HG03097 (cell line): ENCODE measurements at regions not wholly inside any gene's neighbourhood (a gene's known extent, or its start where the extent isn't known, plus 50 kb on each side); places are given as distances from the start of the nearest gene placed in this dataset.
"Not testable (repeated sequence)": the region's sequence is repeated elsewhere in the genome, so short reads cannot be mapped to it uniquely, and the experiment has no call there.

Experiments
- ATAC-seq: cut with Tn5 transposase; IDR thresholded peaks from one replicate; pipeline ENCODE4 v1.9.1; 2021; ENCODE audit not compliant: unreplicated experiment, low FRiP score

- no peak for ATAC-seq
Measured at GRCh38 chr20:12913781-12914443, 94.9 kb upstream of the SPTLC3 start.

- ATAC-seq, result no peak
Measured at GRCh38 chr20:12914804-12915203, 94.0 kb upstream of the SPTLC3 start.

DNA sequence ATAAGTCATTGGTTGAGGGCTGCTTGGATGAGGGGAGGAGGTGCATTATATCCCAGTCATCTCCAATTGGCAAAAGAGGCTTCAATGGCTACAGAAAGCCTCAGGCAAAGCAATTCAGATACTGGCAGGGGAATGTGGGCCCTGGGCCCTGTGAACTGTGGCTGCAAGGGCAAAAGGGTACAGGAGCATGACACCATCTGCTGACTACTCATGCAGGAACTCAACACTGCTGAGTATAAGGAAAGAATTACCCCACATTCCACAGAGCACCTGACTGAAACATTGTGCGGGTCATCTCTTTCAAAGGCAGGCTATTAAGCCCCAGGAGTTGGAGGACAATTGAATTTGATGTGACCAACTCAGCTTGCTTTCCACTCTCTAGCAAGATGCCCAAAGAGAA is 92.1 kb upstream of the SPTLC3 start:
- no peak for ATAC-seq

GRCh38 chr20:12924126-12924525 is 84.6 kb upstream of the SPTLC3 start:
- ATAC-seq, result no peak

DNA sequence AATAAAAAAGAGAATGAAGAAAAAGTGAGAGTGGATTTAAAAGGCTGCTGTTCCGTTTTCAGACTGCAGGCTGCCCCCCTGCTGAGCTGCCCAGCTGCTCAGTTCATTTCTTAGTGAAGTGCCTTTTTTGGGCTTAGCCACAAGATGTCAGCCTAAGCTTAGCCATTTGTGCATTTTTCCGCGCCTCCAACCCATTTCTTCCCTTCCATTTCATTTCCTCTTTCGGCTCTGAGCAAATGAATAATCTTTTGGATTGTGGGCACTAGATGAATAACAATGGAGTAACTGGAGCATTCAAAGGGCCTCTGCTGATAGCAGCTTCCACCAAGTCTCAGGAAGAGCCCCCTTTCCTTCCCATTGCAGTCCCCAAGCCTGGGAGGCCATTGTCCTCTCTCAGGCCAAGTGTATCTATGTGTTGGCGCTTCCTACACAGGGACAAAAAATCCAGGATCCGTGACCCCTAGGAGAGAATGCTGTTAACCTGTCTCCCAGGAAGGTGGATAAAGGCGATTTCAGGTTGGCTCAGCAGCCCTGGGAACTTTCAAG is 83.5 kb upstream of the SPTLC3 start:
- peak; percentile 91 for ATAC-seq

- no peak for ATAC-seq
Measured at GRCh38 chr20:12925863-12926793, 82.6 kb upstream of the SPTLC3 start.

DNA sequence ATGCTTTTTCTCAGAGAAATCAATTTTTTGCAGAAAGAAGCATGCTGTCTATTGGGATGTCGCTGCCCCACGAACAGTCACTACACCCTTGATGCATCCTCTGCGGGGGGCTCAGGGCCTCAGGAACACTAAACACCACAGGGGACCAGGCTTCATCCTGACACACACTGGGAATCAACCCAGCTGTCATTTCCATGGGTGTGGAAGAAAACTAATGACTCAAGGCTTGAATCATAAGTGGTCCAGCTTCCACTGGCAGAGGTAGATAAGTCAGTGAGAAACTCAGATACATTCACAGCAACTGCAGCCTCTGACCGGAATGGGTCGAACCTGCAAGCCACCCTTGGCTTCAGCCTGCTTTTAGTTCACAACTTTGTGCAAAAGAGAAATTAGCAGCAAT is 81.3 kb upstream of the SPTLC3 start:
- ATAC-seq, result no peak

DNA sequence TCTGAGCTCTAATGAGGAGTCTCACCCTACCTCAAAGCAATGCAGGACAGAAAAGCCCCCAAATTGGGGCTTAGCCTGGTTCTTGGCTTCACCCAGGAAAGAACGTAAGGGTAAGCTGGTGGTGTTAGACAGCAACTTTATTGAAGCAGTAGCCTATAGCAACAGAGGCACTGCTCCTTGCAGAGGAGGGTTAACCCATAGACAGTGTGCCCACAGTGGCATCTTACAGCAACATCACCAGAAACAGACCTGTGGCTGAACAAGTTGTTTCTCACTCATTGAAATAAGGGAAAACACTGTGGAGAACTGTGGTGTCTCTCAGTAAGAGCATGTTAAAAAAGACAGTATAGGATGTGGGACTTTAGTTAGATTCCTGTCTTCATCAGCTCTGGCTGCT is 80.4 kb upstream of the SPTLC3 start:
- no peak for ATAC-seq

- ATAC-seq, result no peak
Measured at GRCh38 chr20:12928755-12929401, 79.9 kb upstream of the SPTLC3 start.

DNA sequence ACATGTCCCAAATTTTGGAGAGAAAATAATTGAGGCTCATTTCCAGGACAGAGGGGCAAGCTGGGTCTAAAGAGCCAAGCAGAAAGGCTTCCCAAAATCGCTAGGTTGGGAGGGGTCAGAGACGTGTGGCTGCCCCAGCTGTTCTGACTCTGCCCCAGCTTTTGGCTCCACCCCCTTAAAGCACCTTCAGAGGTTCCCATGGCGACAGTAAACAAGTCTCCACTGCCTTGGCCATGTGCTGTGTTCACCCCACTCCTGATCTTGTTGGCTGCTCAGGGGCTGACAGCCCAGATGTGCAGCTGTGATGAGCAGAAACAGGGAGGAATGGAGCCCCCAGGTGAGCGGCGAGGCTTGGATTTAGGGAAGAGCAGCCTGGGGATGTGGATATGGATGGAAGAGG is 72.8 kb upstream of the SPTLC3 start:
- ATAC-seq, result no peak

GRCh38 chr20:12936524-12936923 is 72.2 kb upstream of the SPTLC3 start:
- ATAC-seq, result no peak

DNA sequence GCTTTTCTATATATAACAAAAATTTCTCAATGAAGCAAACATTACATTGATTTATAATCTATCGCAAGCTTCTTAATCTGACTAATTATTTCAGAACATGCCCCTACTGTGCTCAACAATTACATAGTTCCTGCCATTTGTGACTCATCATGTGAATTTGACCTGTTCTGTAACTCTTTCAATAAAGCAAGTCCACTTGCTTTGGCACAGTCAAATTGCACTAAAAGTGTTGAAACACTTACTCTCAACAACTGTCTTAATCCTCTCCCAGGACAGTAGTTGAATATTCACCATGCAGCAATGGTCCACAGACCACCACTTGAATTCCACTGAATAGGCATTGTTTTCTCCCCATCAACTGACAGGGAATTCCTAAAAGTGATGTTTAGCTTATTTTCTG is 67.7 kb upstream of the SPTLC3 start:
- no peak for ATAC-seq

GRCh38 chr20:12942123-12942522 is 66.6 kb upstream of the SPTLC3 start:
- no peak for ATAC-seq

DNA sequence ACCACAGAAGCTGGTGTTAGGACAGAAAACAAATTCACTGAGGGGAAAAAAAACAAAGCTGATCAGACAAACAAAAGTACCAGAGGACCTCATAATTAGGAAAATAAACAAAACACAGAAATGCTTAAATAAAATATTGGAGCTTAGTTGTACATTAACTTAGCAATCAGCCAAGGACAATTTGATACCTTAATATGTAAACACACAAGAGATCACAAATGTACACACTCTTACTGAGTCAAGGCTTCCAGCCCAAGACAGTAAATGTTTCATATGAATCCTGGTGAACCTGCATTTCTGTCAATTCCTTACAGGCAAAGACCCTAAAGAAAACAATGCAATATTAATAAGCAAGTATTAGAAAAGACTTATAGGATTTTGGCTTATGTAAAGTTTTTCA is 62.0 kb upstream of the SPTLC3 start:
- no peak for ATAC-seq

GRCh38 chr20:12947691-12948090 is 61.1 kb upstream of the SPTLC3 start:
- no peak for ATAC-seq

DNA sequence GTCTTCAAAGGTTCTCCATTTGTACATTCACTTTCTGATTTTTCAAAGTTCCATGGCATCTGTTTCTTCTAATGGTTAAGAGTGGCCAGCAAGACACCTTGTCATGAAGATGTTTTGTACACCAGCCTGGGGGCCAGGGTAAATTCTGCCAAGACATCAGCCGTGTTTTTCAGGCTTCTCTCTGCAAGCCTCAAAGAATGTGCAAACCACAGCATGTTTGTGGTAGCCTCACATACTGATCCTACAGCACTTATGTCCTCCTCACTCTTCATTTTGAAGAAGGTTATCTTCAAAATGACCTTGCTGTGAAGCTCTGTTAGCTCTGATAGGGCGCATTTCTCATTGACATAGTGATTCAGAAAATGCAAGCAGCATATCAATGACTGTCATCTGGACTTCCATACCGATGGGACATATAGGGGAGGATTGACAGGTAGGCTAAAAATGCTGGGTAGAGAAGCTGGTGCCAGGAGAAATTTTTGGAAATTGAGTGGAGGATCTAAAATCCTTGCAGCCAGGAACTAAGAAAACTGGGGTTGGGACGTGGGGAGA is 59.3 kb upstream of the SPTLC3 start:
- ATAC-seq, result no peak

GRCh38 chr20:12954254-12954653 is 54.5 kb upstream of the SPTLC3 start:
- not testable (repeated sequence) for ATAC-seq

- ATAC-seq, result no peak
Measured at GRCh38 chr20:12955611-12956010, 53.2 kb upstream of the SPTLC3 start.

GRCh38 chr20:12956303-12956702 is 52.5 kb upstream of the SPTLC3 start:
- no peak for ATAC-seq

DNA sequence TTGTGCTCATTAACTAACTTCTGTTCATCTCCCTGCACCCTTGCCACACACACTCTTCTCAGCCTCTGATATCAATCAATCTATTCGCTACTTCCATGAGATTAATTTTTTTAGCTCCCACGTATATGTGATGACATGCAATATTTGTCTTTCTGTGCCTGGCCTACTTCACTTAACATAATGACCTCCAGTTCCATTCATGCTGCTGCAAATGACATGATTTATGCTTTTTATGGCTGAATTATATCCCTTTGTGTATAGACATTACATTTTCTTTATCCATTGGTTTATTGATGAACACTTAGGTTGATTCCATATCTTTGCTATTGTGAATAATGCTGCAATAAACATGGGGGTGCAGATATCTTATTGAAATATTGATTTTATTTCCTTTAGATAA is 50.8 kb upstream of the SPTLC3 start:
- ATAC-seq, result no peak
